Stimulated activated naive CD8-positive, alpha-beta T cell treated with anti-CD3 and anti-CD28 coated beads, Interleukin-15, Interleukin-2, amounts not matched to agents 100 U/mL and 50 U/mL, for 24 hours (primary cell): ENCODE measurements at regions not wholly inside any gene's neighbourhood (a gene's known extent, or its start where the extent isn't known, plus 50 kb on each side); places are given as distances from the start of the nearest gene placed in this dataset.

Source experiments
- ATAC-seq: fragments of 150-1000 bp; cut with Tn5 transposase; one replicate; pipeline ENCODE4 v1.10.0; 2021
- DNase-seq: peaks from one replicate; pipeline ENCODE4 v3.0.0; 2021

DNA sequence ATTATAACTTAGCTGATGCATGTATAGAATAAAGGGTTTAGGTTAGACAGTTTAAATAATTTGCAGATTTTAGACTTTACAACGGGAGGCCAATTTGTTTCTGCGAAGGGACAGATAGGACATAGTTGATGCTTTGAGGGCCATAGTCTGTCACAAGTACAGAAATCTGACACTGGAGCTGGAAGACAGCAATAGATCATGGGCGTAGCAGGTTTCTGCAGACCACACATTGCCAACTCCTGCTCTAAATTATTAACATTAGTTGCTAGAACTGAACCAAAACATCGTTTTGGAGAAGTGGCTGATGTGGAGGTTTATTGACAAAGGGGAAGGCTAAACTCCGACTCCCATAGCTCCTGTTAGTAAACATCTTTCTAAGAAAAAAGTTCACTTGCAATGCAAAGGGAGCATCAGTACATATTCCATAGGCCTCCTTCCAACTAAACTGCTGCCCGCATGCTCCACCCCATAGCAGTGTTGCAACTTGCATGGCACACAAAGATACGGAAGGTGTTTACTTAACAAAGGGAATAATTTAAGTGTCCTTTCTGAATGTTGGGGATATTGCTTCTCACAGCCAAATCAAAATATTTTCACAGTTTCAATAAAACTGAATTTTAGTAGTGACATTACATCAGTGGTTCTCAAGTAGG, 862.0 kb upstream of the CXADR start:
- ATAC-seq, result no peak
- no peak for DNase-seq

DNA sequence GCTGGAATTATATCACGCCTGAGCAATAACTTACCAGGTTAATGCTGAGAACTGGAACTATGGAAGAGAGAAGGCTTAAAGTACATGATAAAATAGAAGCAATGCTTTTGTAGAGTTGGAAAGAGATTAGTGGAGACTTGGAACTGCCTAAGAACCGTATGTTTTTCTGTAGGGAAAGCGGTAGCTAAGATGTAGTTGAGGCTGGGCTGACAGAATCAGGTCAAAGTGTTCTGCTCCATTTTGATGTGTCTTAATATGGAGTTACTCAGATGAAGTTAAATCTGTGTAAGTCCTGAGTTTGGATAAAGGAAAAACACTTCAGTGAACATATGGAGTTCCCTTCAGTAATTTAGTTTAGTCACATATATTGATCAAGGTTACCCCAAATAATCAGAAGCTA, 860.9 kb upstream of the CXADR start:
- ATAC-seq (no peak), DNase-seq (no peak)

DNA sequence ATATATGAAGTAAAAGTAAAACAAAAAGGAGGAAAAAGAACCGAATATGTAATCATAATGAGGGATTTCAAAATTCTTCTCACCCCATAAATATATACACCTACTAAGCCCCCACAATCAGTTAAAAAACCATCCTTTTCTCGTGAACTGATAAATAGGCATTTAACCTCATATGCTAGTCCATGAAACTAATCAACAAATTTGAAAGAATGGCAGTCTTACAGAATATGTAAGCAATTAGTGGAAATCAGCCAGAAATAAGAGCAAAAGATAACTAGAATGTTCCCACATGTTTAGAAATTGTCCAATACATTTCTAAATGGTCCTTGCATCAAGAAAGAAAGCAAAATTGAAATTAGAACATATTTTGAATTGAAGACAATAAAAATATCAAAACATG, 849.4 kb upstream of the CXADR start:
- no peak for DNase-seq
- no peak for ATAC-seq

GRCh38 chr21:16667395-16667794, 845.4 kb upstream of the CXADR start:
- ATAC-seq, result no peak

DNA sequence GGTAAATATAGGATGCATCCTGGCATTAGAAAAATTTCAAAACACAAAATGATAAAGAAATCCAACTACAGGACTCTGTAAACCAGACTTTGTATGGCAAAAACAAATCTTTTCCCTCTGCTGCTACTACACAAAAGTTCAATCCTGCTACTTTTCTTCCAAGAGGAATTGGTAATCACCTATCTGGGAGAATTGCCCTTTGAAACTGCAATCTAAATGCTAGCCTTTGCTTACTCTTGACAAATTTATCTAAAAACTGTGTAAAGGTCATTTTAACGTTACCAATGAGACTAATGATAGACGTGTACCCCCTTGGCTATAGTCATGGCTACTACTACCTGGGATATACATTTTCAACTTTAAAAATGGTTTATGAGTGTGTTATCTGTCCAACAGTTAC, 837.9 kb upstream of the CXADR start:
- DNase-seq, result no peak
- ATAC-seq, result no peak

More at GRCh38 chr21:16667395-16667794, 845.4 kb upstream of the CXADR start:
- no peak for DNase-seq

- DNase-seq, result no peak
- no peak for ATAC-seq
These were observed 836.5 kb upstream of the CXADR start for GRCh38 chr21:16676391-16676790.

DNA sequence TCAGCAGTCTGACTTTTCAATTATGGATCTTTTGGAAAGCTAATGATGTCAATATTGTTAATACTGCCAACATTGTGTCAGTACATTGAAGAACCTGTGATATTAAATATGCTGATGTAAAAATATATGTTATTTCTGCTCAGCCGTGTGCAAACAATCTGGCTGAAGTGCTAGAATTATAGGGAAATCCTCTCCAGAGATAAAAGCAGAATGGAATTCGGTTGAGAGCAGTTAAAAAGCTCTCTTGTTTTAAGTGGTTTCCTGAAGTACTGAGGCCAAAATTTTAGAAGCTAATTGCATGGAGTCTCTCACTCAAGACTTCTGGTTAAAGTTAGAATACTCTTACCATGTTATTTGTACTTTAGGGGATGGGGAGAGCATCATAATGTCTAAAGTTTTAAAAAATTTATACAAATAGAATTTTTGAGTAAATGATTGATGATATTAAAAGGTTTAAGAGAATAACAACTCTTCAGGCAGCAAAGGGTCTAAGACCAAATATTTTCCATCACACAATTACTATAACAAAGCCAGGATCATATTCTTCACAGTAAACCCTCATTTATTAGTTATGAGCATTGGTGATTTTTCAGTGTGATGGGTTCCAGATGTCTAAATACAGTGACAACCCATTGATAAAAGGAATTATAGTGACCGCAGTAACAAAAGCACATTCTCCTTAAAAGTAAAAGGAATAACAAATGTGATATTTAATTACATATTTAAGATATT, 834.2 kb upstream of the CXADR start:
- ATAC-seq (no peak), DNase-seq (no peak)

- DNase-seq (no peak), ATAC-seq (no peak)
These were observed 817.8 kb upstream of the CXADR start for GRCh38 chr21:16695074-16695473.

GRCh38 chr21:16707274-16707673, 805.6 kb upstream of the CXADR start:
- DNase-seq (no peak), ATAC-seq (no peak)

GRCh38 chr21:16708101-16708835, 804.6 kb upstream of the CXADR start:
- no peak for DNase-seq

DNA sequence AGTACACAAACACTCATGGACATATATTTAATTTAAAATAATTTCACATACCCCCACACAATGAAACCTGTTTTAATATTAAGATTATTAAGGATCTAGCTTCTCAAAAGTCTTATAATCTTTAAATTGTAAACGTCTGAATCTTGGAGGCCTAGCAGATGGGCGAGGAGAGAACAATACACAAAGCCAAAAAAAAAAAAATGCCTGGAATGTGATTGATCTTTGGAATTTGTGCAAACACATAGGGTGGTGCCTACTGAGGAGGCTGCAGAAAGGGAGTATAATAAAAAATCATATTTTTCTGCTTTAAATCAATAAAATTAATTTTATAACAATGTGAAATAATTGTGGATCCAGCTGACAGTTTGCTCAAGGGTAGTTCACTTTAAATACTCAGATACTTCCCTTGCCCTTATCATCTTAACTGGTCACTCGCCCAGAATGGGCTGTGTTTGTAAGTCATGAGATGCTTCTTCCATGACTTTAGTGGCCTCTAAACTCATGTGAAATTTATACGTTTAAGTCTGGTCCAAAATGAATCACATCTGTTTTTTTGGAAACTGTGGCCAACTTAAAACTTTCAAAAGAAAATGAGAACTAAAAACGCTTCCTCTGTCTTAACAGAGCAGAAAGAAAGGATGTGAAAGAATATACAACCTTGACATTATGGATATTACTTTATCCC, 802.8 kb upstream of the CXADR start:
- no peak for DNase-seq
- ATAC-seq, result no peak

More at GRCh38 chr21:16708101-16708835, 804.6 kb upstream of the CXADR start:
- ATAC-seq, result no peak

DNA sequence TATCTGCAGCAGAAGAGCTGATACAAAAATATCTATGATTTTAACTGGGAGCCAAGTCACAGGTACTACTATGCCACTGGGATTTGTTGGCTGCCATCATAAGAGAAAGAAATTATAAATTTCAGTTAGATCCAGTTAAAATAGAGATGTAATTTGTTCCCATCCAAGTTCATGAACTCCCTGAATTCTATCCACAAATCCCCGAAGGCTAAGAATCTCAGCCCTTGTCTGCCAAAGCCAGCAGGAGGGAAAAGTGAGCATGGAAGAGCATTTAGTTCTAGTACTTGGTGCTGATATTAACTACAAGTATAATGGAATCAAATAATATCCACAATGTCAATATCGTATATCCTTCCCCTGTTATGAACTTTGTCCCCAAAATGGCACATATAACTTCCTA, 801.1 kb upstream of the CXADR start:
- ATAC-seq (no peak), DNase-seq (no peak)

DNA sequence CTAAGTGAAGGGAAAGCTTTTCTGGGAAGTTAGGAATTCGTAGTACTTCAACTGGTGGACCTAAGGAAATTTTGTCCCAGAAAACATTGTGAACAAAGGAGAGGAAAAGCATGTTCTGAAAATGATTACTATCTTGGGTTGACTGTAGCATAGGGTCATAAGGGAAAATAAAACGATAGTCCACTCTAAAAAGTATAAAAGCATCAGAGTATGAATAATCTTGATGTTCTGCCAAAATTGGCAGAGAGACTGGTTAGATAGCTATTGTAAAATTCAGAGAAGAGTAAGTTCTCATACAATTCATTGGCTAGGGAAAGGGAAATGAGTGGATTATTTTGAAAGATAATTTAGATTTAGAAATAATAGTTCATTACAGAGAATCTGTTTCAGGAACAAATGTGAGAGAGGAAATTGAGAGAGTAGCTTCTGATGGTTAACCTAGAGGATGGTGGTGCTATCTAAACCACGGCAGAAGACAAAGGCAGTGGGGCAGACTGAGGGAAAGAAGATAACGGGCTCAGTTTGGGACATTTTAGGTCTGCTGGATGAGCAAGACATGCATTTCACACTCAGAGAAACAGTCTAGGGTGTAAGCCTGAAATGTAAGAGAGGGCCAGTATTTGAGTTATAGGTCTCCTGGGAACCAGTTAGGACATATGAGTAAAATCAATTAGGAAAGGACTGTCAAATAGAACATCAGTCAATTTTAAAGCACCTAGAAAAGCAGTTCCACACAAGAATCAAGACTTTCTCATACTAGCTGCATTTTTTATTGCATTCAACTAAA, 799.3 kb upstream of the CXADR start:
- no peak for DNase-seq

DNA sequence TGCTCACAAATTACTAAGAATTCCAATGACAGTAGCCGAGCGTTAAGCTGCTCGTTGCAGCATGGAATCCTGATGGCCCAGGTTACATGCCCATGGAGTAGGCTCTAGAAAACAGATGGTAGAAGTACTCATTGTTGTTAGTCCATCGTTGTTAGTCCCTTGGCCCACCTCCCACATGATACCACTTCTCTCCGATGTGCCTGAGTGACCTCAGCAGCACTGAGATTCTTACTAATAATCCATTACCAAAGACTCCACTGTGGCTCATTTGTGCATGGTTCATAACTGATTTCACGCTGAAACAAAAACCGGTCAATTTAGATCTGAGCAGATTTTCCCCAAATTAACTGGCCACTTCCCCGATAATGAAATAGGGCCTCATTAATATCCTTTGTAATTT, 772.3 kb upstream of the CXADR start:
- DNase-seq, result no peak

More for the DNA sequence above, 799.3 kb upstream of the CXADR start:
- no peak for ATAC-seq

GRCh38 chr21:16741141-16741665, 771.6 kb upstream of the CXADR start:
- no peak for DNase-seq
- ATAC-seq, result no peak

More for the DNA sequence above, 772.3 kb upstream of the CXADR start:
- no peak for ATAC-seq

DNA sequence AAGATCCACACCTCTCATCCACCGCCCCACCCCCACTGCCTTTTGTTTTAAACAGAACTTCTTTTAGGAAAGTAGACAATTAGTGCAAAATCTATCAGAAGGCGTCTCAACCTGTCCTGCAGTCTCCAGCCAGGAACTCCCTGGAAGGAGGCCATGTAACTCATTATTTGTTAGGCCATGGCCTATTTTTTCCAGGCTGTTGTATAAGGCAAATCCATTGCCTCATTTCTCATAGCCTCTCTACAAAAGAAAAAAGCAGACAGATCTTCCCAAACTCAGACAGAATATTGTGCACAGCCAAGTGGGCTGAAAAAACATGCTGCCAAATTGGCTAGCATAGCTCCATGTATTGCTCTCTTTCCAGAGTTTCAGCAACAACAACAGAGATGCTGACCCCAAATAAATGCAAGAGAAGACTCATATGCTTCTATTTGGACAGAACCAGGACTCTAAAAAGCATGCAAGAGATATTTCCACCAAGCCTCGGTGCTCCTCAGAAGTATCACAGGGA, 770.7 kb upstream of the CXADR start:
- DNase-seq (no peak), ATAC-seq (no peak)

DNA sequence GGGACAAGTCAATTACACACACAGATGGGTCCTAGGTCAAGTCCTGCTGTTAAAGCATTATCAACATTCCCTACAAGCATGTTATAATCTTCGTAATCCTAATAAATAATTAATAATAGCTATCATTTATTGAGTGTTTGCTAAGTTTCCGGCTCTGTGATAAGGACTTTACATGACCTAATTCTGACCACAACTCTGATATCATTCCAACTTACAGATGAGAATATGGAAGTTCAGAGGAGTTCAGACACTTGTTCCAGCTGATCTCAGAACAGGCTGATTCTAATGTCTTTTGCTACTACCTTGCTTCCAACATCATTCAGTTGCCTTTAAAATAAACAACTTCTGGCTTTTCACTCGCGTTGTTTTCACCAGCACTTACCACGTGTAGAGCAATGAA, 770.1 kb upstream of the CXADR start:
- DNase-seq (no peak), ATAC-seq (no peak)

- DNase-seq (no peak), ATAC-seq (no peak)
These were observed 769.5 kb upstream of the CXADR start for GRCh38 chr21:16743317-16743716.

DNA sequence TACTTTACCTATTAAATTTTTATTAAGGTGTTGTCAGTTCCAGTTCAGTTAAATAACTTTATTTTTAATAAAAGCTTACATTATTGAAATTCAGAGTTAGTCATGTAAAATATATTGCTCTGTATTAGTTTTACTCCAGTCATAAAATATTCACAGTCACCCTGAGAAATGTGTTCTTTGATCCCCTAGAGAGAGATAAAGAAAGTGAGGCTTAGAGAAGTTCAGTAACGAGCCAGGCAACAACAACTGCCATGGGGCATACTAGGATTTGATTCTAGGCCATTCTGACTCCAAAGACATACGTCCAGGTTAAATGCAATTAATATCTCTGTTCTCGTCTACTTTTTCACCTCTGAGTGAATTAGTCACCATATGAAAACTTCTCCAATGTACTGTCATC, 761.9 kb upstream of the CXADR start:
- DNase-seq, result no peak
- no peak for ATAC-seq

DNA sequence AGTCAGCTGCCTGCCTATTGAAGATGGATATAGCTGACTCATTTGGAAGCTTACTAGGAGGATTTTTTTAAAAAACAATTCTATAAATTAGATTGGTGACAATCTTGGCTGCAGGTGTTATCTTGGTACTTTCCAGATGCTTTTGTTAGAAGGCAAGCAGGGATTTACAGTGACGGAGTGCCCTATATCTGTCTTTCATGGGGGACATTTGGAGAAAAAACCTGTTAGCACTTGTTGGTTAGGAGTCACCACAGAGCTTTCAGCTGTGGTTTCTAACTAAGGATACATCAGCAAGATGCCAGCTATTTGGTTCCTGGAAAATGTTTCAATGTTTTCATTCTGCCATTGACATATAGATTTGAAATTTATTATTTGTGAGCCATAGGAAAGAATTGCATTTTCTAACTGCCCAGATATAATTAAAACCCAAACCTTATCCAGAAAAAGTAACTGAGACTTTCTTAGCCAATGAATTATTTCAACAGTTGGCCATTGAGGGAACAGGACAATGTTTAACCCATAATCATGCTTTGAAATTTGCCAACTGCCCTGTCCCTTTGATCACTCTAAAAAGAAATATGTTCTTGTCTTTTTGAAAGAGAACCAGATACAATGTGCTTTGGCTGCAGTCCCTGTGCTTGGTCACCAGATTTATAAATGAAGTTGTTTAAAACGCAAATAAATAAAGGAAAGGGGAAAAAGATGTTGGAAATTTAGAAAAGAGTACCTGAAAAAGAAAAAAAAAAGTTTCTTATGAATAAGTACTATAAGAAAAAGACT, 761.0 kb upstream of the CXADR start:
- no peak for ATAC-seq
- no peak for DNase-seq

GRCh38 chr21:16752475-16752857, 760.4 kb upstream of the CXADR start:
- ATAC-seq (no peak), DNase-seq (no peak)
